ELR (cell line): ENCODE measurements at regions not wholly inside any gene's neighbourhood (a gene's known extent, or its start where the extent isn't known, plus 50 kb on each side); places are given as distances from the start of the nearest gene placed in this dataset.

Source experiments
- DNase-seq: peaks from one replicate; pipeline ENCODE4 v3.0.0-alpha.2; 2015; ENCODE audit warnings: low read depth

GRCh38 chr13:44212633-44213396 lies 160.8 kb upstream of the SERP2 start:
- DNase-seq, result no peak

GRCh38 chr13:44218501-44219240 lies 155.0 kb upstream of the SERP2 start:
- DNase-seq, result no peak

DNA sequence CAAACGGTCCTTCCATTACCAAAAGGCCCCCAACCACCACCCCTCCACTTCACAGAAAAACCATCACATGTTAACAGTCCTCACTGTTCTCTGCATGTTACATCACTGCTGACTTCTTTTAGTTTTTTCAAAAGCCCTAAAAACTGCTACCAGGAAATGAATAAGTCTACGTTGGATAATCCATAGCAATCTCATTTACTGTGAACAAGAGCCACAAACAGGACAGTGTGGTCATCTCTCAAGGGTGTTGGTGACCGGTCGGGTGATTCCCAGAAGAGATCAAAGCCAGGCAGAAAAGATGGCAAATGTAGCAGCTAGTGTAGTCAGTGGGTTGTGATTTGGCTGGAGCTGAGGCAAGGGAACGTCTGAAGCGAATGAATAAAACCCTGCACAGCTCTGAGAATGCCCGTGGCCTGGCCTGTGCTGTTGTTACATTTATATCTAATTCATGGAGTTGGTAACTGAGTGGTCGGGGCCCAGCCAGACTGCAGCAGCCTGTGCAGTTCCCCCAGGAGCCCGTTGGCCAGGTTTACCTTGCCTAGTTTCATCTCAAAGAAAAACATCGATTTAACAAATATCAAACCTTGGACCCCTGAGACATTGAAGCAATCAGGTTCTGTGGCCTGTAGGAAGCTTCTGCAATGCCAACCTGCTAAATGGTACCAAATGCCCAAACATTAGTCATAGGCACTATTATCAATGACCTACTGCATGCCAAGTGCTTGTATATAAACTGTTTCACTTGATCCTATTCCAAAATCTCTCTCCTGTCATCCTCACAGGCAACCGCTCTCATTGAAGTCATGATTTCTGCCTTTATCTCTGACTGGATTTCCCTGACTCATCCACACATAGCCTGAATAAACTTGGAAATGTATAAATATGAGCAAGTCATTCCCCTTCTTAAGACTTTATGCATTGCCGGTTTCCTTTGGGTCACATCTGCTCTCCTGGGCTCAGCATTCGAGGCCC lies 153.8 kb upstream of the SERP2 start:
- DNase-seq, result peak; percentile 49

DNA sequence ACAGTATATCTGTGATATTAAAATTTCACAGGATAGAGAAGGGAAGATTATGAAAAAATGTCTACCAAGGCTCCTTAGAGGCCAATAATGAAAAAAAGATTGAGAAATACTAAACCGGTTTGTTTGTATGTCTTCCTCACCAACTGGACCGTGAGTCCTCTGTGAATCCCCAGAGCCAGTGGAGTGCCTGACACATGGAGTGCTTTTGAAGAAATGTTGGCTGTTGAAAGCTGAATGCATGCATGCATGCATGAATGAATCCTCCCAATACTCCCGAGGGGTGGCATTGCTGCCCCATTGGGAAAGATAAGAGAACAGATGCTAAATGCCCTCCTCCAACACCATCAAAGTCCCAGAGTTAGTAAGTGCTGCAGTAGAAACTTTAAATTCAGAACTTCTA lies 152.7 kb upstream of the SERP2 start:
- no peak for DNase-seq

- DNase-seq, result no peak
Observed at GRCh38 chr13:44221657-44222056, 152.0 kb upstream of the SERP2 start.

DNA sequence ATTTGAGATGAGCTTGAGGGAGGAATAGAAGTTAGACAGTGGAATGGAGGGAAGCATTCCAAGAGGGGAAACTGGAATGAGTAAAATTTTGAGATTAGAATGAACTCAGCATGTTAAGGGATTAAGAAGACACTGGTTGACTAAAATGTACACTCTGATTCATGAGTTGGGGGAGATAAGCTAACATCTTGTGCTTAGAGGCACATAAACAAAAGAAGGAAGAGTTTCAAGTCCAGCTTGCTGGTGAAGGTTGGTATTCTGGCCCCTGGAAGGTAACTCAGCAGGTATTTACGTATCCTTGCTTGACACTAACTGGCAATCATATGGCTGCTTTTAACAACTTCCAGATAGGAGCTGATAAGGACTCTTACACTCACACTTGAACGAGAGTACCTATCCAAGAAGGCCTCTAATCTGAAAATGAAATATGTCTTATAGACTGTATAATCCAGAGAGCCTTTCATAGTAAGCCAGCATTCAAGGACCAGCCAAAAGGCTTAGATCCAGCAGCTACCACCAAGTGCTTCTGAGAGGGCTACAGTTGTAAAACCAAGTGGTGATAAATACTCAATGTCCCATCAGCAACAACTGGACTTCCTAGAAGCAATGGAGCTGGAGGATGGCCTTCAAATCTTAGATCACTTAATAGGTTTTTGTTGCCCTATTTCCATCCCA lies 149.7 kb upstream of the SERP2 start:
- no peak for DNase-seq

DNA sequence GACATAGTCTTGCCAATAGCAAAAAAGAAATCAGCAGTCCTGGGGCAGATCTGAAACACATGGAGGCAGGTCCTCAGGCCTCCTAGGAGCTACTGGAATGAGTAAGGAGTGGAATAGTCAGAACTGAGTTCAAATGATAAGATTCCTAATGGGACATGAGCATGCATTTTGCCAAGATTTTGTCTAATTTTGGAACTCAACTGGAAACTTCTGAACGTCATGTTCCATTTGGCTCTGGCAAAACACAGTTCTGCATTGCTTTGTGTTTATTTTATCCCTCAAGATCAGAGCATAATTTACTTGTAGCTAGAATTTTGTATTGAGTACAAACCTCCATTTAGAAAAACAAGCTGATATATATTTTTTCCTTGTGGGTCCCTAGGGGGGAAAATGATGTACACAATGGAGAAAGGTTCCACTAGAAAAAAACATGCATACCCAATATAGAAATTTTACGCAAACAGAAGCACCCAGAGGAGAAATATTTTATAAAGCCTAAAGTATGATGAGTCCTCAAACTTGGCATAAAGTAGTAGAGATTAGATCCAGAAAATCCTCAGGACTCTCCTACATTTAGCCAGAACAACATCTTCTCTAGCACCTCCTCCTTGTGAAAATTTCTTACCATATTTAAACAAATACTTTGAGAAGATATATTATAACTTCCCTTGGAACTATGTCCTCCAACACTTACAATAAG lies 149.0 kb upstream of the SERP2 start:
- no peak for DNase-seq

- no peak for DNase-seq
Observed at GRCh38 chr13:44229371-44230030, 144.1 kb upstream of the SERP2 start.

DNA sequence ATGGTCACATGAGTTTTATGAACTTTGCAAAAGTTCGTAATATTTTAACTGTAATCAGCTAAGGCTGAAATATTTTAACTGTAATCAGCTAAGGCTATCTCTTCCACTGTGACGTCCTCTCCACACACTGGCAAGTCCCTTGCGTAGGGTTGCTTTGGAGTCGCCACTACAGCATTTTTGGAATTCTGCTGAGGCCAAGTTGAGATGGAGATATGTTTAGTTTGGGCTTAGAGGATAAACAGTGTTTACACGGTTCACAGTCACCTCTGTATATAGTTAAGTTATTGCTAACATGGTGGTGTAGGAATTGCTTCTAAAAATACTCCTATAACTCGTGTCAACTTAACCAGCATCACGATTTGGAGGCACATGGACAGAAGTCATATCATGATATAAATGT lies 143.6 kb upstream of the SERP2 start:
- no peak for DNase-seq

DNA sequence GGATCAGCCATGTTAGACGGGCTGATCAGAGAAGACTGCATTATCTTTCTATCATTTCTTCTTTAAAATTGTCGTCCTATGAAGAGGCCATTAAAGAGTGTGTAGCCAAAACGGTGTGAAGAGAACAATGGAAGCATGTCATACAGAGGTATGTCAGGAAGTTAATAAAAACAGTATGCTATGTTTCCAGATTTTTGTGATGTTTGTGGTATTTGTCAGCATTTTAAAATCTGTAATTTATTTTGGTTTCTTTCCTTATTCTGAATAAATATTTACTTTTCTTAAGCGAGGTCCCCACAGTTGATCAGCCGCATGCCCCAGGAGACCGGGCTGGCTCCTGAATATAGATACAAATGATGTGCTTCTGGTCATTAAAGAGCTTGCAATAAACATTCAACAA lies 142.9 kb upstream of the SERP2 start:
- peak; percentile 43 for DNase-seq

DNA sequence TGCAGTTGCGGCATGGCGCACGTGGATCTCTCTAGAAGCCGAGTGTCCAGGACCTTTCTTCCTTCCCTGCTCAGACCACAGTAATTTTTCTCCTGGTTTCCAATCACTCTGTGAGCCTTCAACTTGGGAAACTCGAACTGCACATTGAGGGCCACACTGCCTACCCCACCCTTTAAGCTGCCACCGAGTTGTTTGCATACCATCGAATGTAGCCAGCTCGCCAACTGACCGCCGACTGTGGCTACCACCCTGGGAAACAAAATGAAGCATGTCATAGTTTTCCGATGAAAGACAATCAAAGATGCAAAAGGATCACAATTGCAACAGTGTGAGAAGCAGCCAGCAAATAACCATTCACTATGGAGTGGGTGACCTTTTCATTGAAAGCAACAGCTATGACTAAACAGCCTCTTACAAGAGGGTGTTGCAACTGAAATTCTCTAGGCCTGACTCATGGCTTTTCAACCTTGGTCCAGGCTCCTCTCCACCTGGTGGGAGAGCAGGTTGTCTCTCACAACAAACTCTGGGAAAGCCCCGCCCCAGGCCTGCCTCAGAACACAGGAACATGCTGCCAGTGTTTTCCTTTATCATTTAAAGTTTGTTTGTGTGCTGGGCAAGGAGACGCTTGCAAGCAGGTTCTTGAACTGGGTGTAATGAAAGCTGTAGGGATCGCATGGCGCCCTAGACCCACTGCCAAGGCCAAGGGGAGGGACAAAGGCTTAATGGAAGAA lies 141.7 kb upstream of the SERP2 start:
- DNase-seq, result peak; percentile 97

DNA sequence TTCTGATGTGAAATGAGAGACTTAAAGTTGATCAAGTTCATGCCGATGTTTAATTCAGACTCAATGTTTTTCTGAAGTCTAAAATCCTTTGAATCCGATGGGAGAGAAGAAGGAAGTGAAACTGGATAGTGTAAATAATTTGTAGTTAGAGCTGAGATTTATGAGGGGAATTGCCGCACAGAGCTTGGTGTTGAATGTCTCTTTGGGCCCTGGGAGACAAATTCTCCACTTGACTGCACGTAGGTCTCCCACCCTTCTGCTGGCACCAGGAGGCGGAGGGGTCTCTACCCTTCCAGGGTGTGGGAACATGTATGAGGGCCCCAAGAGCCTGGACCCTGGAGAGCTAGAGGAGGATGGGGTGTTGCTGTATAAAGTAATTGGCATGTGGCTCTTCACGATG lies 140.8 kb upstream of the SERP2 start:
- DNase-seq, result no peak

DNA sequence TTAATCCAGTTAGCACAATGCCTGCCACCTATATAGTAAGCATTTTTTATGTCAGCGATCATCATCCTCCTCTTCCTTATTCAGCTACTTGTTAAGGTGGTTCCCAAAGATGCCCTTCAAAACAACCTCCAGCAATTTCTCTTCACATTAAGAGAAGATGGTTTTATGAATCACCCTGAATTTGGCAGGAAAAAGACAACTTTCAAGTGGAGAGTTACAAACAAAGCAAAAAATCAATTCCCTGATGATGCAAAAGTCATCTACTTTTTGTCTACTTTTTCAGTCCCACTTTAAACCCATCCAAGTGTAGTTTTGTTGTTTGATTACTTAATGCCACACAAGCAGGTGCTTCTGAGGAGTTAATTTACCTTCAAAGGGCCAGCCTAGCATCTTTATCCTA lies 139.1 kb upstream of the SERP2 start:
- no peak for DNase-seq

DNA sequence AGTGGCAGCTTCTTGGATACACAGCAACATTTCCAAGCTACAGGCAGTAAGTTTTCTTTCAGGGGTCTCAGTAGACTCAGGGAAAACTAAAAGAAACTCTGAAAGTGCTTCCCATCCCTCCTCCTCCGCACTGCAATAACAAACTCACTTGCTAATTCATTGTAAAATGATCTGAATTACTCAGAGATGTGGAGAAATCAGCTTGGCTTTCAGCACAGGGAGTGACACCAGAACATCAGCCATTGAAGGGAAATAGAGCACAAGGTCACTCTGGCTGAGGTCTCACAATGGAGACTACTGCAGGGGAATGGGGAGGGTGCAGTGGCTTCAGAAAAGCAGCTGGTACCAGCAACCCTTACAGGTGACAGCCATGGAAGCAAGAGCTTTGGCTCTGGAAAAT lies 137.3 kb upstream of the SERP2 start:
- DNase-seq, result no peak

DNA sequence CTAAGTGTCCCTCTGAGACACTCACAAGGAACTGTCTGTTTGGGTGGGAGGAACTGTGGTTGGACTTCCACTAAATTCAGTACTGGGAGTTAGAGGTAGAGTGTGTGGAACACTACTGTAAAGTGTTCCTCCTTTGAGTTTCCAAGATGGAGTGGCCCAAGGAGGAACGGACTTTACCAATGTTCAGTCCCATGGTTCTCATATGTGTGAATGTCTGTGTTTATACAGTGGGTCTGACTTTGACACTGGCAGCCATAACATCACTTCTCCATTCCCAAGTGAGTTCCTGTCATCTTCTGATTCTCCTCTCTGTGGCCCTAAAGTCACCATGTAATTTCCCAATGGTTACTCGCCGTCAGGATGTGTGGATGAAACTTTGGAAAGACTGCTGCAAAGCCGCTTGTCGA lies 136.8 kb upstream of the SERP2 start:
- DNase-seq, result no peak

GRCh38 chr13:44237276-44237767 lies 136.3 kb upstream of the SERP2 start:
- peak; percentile 96 for DNase-seq

DNA sequence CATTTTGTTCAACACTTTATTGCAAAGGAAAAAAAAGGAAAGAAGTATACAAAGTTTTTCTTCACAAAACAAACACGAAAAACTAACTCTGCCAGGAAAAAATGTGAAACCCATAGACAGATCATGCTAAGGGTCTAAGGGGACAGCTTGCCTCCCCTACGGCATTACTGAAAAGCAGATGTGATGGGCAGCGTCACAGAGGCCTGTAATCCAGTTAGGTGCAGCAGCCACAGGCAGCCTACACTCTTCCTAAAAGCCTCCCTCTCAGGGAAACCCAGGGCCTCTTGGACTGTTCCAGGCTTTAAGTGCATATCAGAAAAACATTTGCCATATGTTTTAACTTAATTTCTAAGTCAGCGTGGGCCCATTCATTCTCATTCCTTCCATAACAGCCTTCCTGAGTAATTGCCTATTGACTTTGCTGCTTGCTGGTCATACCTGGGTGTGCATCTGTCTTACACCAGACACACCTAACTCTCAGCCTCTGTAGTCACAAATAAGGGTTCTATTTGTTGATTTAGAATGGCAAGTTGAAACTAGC lies 135.7 kb upstream of the SERP2 start:
- DNase-seq, result no peak

GRCh38 chr13:44240611-44241145 lies 132.9 kb upstream of the SERP2 start:
- no peak for DNase-seq

- DNase-seq, result no peak
Observed at GRCh38 chr13:44241638-44242037, 132.0 kb upstream of the SERP2 start.
